ENCODE measurements at regions not wholly inside any gene's neighbourhood (a gene's known extent, or its start where the extent isn't known, plus 50 kb on each side); places are given as distances from the start of the nearest gene placed in this dataset.

DNA sequence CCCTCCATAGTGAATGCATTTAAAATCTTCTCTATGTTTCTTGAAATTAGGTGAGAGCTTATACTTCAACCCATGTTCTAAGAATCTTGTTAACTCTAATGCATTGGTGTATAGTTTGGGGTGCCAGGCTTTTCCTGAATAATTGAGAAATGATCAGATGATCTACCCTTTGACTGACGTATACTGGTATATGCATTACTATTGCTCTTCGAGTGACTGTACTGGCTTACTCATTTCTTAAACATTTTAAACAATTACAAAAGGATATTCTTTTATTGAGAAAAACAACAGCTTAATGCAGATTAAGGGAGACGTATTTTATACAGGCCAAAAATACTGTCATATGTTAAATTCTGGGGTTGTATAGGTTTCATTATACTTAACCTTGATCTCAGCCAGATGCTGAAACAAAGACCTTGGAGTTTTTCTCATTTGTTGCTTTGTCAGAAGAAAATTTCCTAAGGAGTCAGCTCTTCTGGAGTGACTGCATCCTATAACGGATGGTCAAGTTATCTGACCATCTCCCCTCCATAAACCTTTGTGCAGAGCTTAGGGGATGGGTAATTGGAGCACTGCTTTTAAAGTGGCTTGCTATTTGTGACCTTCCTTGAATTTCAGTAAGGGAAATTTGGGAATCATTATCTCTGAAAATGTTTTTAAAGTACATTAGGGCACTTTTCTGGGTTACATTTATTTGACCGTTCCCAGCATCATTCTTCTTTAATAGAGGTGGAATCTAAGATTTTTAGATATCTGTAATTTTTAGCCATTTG lies 507.6 kb downstream of the PCNX1 start:
- TF ChIP-seq EZH2 (IDR thresholded peaks at IDR 0.05; ENCODE audit: low read length, unreplicated experiment) (no peak), CTCF (conservative IDR thresholded peaks at IDR 0.05; ENCODE audit: low read depth, low read length) (no peak), EZH2phosphoT487 (IDR thresholded peaks at IDR 0.05; ENCODE audit: borderline replicate concordance, low read length) (no peak)
